MG63 (cell line): ENCODE measurements at regions not wholly inside any gene's neighbourhood (a gene's known extent, or its start where the extent isn't known, plus 50 kb on each side); places are given as distances from the start of the nearest gene placed in this dataset.

Experiments used
- DNase-seq: peaks from one replicate; pipeline ENCODE4 v3.0.0-alpha.2; 2020
- H3K27me3 ChIP-seq: fragments of 250-450 bp; sonication (Bioruptor Pico); 2 replicates; pipeline ENCODE4 v1.5.1; 2020; ENCODE audit warnings: mild to moderate bottlenecking, moderate library complexity
- H3K36me3 ChIP-seq: fragments of 250-450 bp; sonication (Bioruptor Pico); 2 replicates; pipeline ENCODE4 v1.5.1; 2020; ENCODE audit warnings: mild to moderate bottlenecking, moderate library complexity
- H3K4me3 ChIP-seq: fragments of 250-450 bp; sonication (Bioruptor Pico); 2 replicates; pipeline ENCODE4 v1.5.1; 2020; ENCODE audit warnings: mild to moderate bottlenecking, moderate library complexity
- H3K9me3 ChIP-seq: fragments of 250-450 bp; sonication (Bioruptor Pico); 2 replicates; pipeline ENCODE4 v1.5.1; 2020; ENCODE audit warnings: mild to moderate bottlenecking, moderate library complexity

DNA sequence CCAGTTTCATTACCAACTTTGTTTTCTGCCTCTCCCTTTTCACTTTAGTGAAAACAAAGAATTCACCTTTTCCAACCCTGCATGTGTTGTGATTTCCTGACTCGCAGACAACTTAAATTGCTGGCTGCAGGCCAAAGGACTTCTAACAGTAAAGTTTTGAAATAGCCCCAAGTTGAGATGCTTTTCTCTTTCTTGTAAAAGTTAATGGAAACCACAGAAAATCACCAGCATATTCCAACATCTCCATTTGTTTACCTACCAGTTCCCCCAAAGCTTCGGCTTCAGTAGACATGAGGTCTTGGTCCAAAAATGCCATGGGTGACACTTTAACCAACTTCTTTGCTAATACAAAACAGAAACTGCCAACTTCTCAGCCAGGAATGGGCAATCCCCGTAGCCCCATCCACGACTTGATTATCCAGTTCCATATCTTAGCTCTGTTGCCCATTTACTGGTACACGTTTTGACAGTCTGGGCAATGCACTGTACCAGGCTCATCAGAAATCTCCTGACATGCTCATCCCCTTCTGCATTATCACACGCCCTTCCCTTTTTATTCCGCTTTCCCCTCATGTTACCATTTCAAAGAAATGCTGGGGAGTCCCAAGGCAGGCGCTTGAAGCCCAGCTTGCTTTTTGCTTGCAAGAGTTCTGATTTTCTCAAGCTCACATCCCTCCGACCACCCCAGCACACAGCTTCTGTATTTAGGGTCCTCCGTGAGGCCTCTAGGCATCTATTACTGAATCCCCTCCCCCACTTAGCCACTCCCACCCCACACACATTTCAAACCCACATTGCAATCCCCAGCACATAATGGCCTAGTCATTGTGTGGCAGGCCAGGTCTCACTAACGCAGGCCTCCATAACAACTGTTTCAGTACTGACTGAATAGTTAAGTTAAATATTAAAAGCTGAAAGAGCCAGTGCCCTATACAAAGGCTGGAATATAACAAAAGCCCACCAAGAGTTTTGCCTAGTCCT is 137.9 kb upstream of the S100G start:
- no peak for DNase-seq
- no peak overlapping the region for H3K4me3 ChIP-seq
- no peaks in the 10 kb centered on the region for H3K27me3 ChIP-seq
- H3K9me3 ChIP-seq = no peaks in the 10 kb centered on the region
- no peaks in the 10 kb centered on the region for H3K36me3 ChIP-seq

DNA sequence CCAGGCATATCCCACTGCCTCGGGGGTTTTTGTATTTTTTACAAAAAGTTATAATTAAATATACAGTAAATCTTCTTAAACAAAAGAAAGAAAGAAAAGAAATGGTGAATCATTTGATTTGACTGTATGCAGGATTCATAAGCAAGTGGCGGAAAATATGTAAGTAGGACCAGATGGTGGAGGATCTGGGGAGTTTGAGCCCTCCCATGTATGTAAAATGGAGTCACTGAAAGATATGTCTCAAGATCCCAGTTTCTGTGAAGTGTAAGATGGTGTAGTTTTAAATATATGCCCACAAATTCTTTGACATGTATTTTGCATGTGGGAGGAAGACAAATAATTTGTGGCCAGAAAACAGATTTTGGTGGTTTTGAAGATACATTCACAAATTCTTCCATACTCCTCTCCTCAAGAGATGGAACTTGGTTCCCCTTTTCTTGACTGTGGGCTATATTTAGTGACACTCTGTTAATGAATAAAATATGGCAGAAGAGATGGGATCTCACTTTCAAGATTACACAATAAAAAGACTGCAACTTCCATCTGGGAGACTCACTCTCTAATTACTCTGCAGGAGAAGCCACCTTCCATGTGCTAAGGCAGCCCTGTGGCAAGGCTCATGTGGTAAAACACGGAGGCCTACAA is 133.6 kb upstream of the S100G start:
- DNase-seq = no peak
- H3K9me3 ChIP-seq = no peaks in the 10 kb centered on the region
- no peak overlapping the region for H3K4me3 ChIP-seq
- H3K27me3 ChIP-seq = no peaks in the 10 kb centered on the region
- H3K36me3 ChIP-seq = no peaks in the 10 kb centered on the region

GRCh38 chrX:16517039-16517605 is 132.8 kb upstream of the S100G start:
- no peak for DNase-seq
- Histone ChIP-seq H3K9me3 (no peaks in the 10 kb centered on the region), H3K27me3 (no peaks in the 10 kb centered on the region), H3K36me3 (no peaks in the 10 kb centered on the region), H3K4me3 (no peak overlapping the region)

DNA sequence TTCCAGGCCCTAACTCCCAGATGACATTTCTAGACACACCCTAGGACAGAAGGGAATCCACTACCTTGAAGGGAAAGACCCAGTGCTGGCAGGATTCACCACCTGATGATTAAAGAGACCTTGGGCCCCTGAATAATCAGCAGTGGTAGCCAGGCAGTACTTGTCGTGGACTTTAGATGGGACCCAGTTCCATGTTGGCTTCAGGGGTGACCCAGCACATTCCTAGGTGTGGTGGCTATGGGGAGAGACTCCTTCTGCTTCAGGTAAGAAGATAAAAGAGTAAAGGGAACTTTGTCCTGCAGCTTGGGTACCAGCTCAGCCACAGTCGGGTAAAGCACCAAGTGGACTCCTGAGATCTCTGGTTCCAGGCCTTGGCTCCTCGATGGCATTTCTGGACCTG is 131.8 kb upstream of the S100G start:
- Histone ChIP-seq H3K36me3 (no peaks in the 10 kb centered on the region), H3K9me3 (no peaks in the 10 kb centered on the region), H3K4me3 (no peak overlapping the region), H3K27me3 (no peaks in the 10 kb centered on the region)
- no peak for DNase-seq

DNA sequence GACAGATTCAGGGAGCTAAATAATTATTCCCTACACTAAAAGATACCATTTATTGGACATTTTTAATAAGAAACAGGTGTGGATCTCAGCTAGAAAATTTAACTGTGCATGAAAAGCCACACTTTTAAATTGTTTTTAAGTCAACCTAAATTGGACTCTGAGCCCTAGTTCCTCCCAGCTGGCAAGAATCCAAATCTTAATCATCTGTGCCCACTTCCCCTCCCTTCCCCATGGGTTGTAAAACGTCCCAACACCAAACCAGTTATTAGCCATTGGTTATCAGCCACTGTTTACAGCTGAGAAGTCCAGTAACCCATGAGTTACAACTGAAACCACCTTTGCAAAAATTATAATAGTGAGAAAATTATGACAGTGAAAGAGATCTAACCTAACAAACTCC is 125.6 kb upstream of the S100G start:
- no peaks in the 10 kb centered on the region for H3K36me3 ChIP-seq
- H3K9me3 ChIP-seq = no peaks in the 10 kb centered on the region
- no peaks in the 10 kb centered on the region for H3K27me3 ChIP-seq
- DNase-seq = no peak
- no peak overlapping the region for H3K4me3 ChIP-seq

DNA sequence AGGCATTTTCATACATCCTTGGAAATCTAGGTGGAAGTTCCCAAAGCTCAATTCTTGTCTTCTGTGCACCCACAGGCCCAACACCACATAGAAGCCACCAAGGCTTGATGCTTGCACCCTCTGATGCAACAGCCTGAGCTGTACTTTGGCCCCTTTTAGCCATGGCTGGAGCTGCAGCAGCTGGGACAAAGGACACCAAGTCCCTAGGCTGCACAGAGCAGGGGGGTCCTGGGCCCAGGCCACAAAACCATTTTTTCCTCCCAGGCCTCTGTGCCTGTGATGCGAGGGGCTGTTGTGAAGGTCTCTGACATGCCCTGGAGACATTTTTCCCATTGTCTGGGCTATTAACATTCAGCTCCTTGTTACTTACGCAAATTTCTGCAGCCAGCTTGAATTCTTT is 124.0 kb upstream of the S100G start:
- H3K36me3 ChIP-seq = no peaks in the 10 kb centered on the region
- H3K4me3 ChIP-seq = no peak overlapping the region
- DNase-seq = no peak
- no peaks in the 10 kb centered on the region for H3K27me3 ChIP-seq
- no peaks in the 10 kb centered on the region for H3K9me3 ChIP-seq

- Histone ChIP-seq H3K9me3 (no peaks in the 10 kb centered on the region), H3K36me3 (no peaks in the 10 kb centered on the region), H3K4me3 (no peak overlapping the region), H3K27me3 (no peaks in the 10 kb centered on the region)
- DNase-seq = no peak
Measured at GRCh38 chrX:16528620-16529019, 121.3 kb upstream of the S100G start.
